Liver (tissue), 3 donors: ENCODE measurements at regions not wholly inside any gene's neighbourhood (a gene's known extent, or its start where the extent isn't known, plus 50 kb on each side); places are given as distances from the start of the nearest gene placed in this dataset.

Source experiments
- RAD21 ChIP-seq, 2 donors: IDR thresholded peaks; 2 replicates each; pipeline ENCODE4 v1.6.1; 2016; ENCODE audit warnings: antibody characterized with exemption in 2 of 2, mild to moderate bottlenecking in 2 of 2
- TF ChIP-seq, protein P1 (sequence below): IDR thresholded peaks from 2 replicates; pipeline ENCODE4 v1.6.1; 2016; ENCODE audit warnings: antibody characterized with exemption
- TF ChIP-seq, protein P2 (sequence below): fragments of 150-350 bp; IDR thresholded peaks from 2 replicates; pipeline ENCODE4 v1.5.1; 2017; ENCODE audit warnings: improper control_type of control experiment, low read depth, low read length; ENCODE audit not compliant: missing input control
- TF ChIP-seq, protein P3 (sequence below): IDR thresholded peaks from 2 replicates; pipeline ENCODE4 v1.6.1; 2016; ENCODE audit warnings: antibody characterized with exemption
- donor health status: healthy.
- donor health status: healthy.

DNA sequence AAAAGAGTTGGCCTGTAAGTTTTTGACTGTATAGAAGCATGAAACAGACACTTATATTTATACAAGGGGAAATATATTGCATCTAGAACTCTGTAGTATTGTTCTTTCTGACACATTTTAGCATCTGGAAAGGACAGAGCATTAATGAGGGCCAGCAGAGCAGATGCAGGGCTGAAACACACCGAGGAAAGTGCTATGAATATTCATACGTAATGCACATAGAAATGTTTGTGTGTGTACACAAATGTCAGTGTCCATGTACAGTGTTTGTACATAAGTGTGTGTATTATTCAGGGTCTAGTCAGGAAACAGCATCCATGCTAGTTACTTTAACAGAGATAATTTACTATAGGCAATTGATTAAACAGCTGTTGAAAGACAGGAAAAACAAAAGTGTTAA is 146.5 kb upstream of the DTNBP1 start:
- TF ChIP-seq, protein P1, sequence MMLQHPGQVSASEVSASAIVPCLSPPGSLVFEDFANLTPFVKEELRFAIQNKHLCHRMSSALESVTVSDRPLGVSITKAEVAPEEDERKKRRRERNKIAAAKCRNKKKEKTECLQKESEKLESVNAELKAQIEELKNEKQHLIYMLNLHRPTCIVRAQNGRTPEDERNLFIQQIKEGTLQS, result no peak
- TF ChIP-seq, protein P2, sequence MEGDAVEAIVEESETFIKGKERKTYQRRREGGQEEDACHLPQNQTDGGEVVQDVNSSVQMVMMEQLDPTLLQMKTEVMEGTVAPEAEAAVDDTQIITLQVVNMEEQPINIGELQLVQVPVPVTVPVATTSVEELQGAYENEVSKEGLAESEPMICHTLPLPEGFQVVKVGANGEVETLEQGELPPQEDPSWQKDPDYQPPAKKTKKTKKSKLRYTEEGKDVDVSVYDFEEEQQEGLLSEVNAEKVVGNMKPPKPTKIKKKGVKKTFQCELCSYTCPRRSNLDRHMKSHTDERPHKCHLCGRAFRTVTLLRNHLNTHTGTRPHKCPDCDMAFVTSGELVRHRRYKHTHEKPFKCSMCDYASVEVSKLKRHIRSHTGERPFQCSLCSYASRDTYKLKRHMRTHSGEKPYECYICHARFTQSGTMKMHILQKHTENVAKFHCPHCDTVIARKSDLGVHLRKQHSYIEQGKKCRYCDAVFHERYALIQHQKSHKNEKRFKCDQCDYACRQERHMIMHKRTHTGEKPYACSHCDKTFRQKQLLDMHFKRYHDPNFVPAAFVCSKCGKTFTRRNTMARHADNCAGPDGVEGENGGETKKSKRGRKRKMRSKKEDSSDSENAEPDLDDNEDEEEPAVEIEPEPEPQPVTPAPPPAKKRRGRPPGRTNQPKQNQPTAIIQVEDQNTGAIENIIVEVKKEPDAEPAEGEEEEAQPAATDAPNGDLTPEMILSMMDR, result no peak
- TF ChIP-seq RAD21 (IDR thresholded peaks at IDR 0.05), result no peak
- TF ChIP-seq, protein P3, sequence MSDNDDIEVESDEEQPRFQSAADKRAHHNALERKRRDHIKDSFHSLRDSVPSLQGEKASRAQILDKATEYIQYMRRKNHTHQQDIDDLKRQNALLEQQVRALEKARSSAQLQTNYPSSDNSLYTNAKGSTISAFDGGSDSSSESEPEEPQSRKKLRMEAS, result no peak
